ENCODE measurements at regions not wholly inside any gene's neighbourhood (a gene's known extent, or its start where the extent isn't known, plus 50 kb on each side); places are given as distances from the start of the nearest gene placed in this dataset.

- Histone ChIP-seq H3K36me3 (ENCODE audit: control insufficient read depth in 1 of 2, insufficient read depth in 2 of 2, low read length in 2 of 2) (no peaks in the 10 kb centered on the region), H3K4me3 (ENCODE audit: low read depth in 1 of 2, low read length in 2 of 2) (no peak overlapping the region), H3K9me3 (ENCODE audit: control insufficient read depth in 1 of 2, low read length in 2 of 2) (no peaks in the 10 kb centered on the region), H3K27me3 (ENCODE audit: low read depth, low read length) (no peaks in the 10 kb centered on the region), H3K4me1 (ENCODE audit: control insufficient read depth in 1 of 2, insufficient read depth in 2 of 2, low read length in 2 of 2) (no peaks in the 10 kb centered on the region), H3K27ac (ENCODE audit: low read length) (no peak overlapping the region)
Measured at GRCh38 chr2:59868981-59869380, 684.5 kb downstream of the BCL11A start.

- no peak overlapping the region for H3K27ac ChIP-seq (ENCODE audit: low read length)
Measured at GRCh38 chr2:59866436-59866835, 687.0 kb downstream of the BCL11A start.

DNA sequence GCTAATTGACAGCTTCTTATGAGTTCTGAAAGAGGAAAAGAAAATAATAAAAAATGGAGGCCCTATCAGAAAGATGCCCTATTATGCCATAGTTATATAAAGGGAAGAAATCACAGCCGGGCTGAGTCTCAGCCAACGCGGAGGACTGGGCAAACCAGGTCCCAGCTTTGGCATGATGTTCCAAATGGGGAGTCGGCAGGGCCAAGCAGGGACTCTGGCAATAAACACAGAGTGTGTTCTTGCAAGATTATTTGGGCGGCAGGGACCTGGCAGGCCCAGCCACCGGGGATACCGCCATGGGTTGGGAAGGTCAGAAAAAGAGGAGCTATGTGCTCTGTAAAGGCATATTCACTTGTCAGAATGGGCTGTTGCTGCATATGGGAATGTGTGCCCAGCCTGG, 694.9 kb downstream of the BCL11A start:
- Histone ChIP-seq H3K27ac (ENCODE audit: low read length) (no peak overlapping the region), H3K36me3 (ENCODE audit: control insufficient read depth in 1 of 2, insufficient read depth in 2 of 2, low read length in 2 of 2) (no peaks in the 10 kb centered on the region), H3K4me3 (ENCODE audit: low read depth in 1 of 2, low read length in 2 of 2) (no peak overlapping the region), H3K9me3 (ENCODE audit: control insufficient read depth in 1 of 2, low read length in 2 of 2) (peaks cover 3 to 4% of the 10 kb centered on the region in 2 donors), H3K27me3 (ENCODE audit: low read depth, low read length) (no peaks in the 10 kb centered on the region), H3K4me1 (ENCODE audit: control insufficient read depth in 1 of 2, insufficient read depth in 2 of 2, low read length in 2 of 2) (no peaks in the 10 kb centered on the region)

More at GRCh38 chr2:59866436-59866835, 687.0 kb downstream of the BCL11A start:
- Histone ChIP-seq H3K4me1 (ENCODE audit: control insufficient read depth in 1 of 2, insufficient read depth in 2 of 2, low read length in 2 of 2) (no peaks in the 10 kb centered on the region), H3K4me3 (ENCODE audit: low read depth in 1 of 2, low read length in 2 of 2) (no peak overlapping the region), H3K9me3 (ENCODE audit: control insufficient read depth in 1 of 2, low read length in 2 of 2) (no peaks in the 10 kb centered on the region), H3K27me3 (ENCODE audit: low read depth, low read length) (no peaks in the 10 kb centered on the region), H3K36me3 (ENCODE audit: control insufficient read depth in 1 of 2, insufficient read depth in 2 of 2, low read length in 2 of 2) (no peaks in the 10 kb centered on the region)

- H3K4me1 ChIP-seq (ENCODE audit: control insufficient read depth in 1 of 2, insufficient read depth in 2 of 2, low read length in 2 of 2), result no peaks in the 10 kb centered on the region
- H3K27ac ChIP-seq (ENCODE audit: low read length), result no peak overlapping the region
- no peaks in the 10 kb centered on the region for H3K36me3 ChIP-seq (ENCODE audit: control insufficient read depth in 1 of 2, insufficient read depth in 2 of 2, low read length in 2 of 2)
- no peaks in the 10 kb centered on the region for H3K27me3 ChIP-seq (ENCODE audit: low read depth, low read length)
- H3K9me3 ChIP-seq (ENCODE audit: control insufficient read depth in 1 of 2, low read length in 2 of 2), result peaks cover 3 to 4% of the 10 kb centered on the region in 2 donors
- no peak overlapping the region for H3K4me3 ChIP-seq (ENCODE audit: low read depth in 1 of 2, low read length in 2 of 2)
Measured at GRCh38 chr2:59857109-59857508, 696.3 kb downstream of the BCL11A start.

DNA sequence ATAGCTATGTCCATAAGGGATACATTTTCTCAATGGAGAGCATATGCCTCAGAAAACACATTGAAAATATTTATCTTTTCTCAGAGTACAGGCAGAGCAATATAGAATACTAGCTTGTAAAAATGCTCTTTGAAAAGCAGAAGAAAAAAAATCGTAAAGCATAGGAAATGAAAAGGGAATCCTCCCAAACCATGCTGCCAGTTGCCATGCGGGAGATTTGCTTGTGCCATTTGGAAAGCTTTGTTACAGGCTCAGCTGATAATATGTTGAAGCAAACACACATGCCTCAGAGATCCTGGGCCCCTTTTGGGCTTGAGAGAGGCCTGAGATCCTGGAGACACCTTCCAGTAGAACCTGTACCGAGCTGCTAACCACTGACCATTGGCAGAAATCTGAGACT, 697.1 kb downstream of the BCL11A start:
- Histone ChIP-seq H3K4me3 (ENCODE audit: low read depth in 1 of 2, low read length in 2 of 2) (no peak overlapping the region), H3K36me3 (ENCODE audit: control insufficient read depth in 1 of 2, insufficient read depth in 2 of 2, low read length in 2 of 2) (no peaks in the 10 kb centered on the region), H3K4me1 (ENCODE audit: control insufficient read depth in 1 of 2, insufficient read depth in 2 of 2, low read length in 2 of 2) (no peaks in the 10 kb centered on the region), H3K9me3 (ENCODE audit: control insufficient read depth in 1 of 2, low read length in 2 of 2) (peaks cover 3 to 4% of the 10 kb centered on the region in 2 donors), H3K27ac (ENCODE audit: low read length) (no peak overlapping the region), H3K27me3 (ENCODE audit: low read depth, low read length) (no peaks in the 10 kb centered on the region)

DNA sequence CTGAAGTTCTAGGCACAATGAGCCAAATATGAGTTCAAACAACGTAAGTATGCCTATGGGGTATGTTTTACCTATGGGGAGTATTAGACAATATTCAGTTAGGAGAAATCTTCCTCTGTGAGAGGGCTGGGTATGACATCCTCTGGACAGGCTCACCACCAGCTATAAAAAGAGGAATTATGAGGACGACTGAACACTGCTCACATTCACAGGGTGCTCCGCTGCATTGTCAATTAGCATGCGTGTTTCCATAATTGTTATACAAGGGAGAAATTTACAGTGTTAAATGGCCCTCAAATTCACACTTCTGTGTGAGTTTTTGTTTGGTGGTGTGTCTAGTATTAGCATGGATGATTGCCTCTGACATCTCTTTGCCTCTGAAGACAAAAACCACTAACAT, 700.4 kb downstream of the BCL11A start:
- Histone ChIP-seq H3K4me3 (ENCODE audit: low read depth in 1 of 2, low read length in 2 of 2) (no peak overlapping the region), H3K36me3 (ENCODE audit: control insufficient read depth in 1 of 2, insufficient read depth in 2 of 2, low read length in 2 of 2) (no peaks in the 10 kb centered on the region), H3K27ac (ENCODE audit: low read length) (no peak overlapping the region), H3K4me1 (ENCODE audit: control insufficient read depth in 1 of 2, insufficient read depth in 2 of 2, low read length in 2 of 2) (no peaks in the 10 kb centered on the region), H3K27me3 (ENCODE audit: low read depth, low read length) (no peaks in the 10 kb centered on the region), H3K9me3 (ENCODE audit: control insufficient read depth in 1 of 2, low read length in 2 of 2) (peaks cover 3 to 4% of the 10 kb centered on the region in 2 donors)

- Histone ChIP-seq H3K36me3 (ENCODE audit: control insufficient read depth in 1 of 2, insufficient read depth in 2 of 2, low read length in 2 of 2) (no peaks in the 10 kb centered on the region), H3K9me3 (ENCODE audit: control insufficient read depth in 1 of 2, low read length in 2 of 2) (no peaks in the 10 kb centered on the region), H3K27ac (ENCODE audit: low read length) (no peak overlapping the region), H3K4me1 (ENCODE audit: control insufficient read depth in 1 of 2, insufficient read depth in 2 of 2, low read length in 2 of 2) (no peaks in the 10 kb centered on the region), H3K27me3 (ENCODE audit: low read depth, low read length) (no peaks in the 10 kb centered on the region), H3K4me3 (ENCODE audit: low read depth in 1 of 2, low read length in 2 of 2) (no peak overlapping the region)
Measured at GRCh38 chr2:59851836-59852475, 701.5 kb downstream of the BCL11A start.

DNA sequence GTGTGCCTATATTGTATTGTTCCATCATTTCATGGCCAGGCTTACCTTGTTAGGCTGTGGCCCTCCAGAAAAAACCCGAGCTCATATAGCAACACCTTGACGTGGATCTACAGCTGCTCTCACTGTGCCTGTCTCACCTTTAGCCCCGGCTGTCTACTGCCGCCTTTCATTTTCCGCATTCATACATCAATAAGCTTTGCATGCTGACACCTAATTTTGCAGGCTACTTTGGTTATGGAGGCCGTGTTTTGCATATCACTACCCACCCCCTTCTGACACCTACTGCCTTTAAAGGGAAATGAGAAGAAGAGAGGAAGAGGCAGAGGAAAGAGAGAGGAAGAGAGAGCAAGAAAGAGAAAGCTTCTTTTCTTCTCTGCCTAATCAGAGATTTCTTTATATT, 702.9 kb downstream of the BCL11A start:
- H3K4me3 ChIP-seq (ENCODE audit: low read depth in 1 of 2, low read length in 2 of 2), result no peak overlapping the region
- H3K27me3 ChIP-seq (ENCODE audit: low read depth, low read length), result no peaks in the 10 kb centered on the region
- H3K9me3 ChIP-seq (ENCODE audit: control insufficient read depth in 1 of 2, low read length in 2 of 2), result no peaks in the 10 kb centered on the region
- no peaks in the 10 kb centered on the region for H3K4me1 ChIP-seq (ENCODE audit: control insufficient read depth in 1 of 2, insufficient read depth in 2 of 2, low read length in 2 of 2)
- H3K36me3 ChIP-seq (ENCODE audit: control insufficient read depth in 1 of 2, insufficient read depth in 2 of 2, low read length in 2 of 2), result no peaks in the 10 kb centered on the region
- H3K27ac ChIP-seq (ENCODE audit: low read length), result no peak overlapping the region

GRCh38 chr2:59833941-59834340, 719.5 kb downstream of the BCL11A start:
- Histone ChIP-seq H3K27ac (ENCODE audit: low read length) (no peak overlapping the region), H3K4me1 (ENCODE audit: control insufficient read depth in 1 of 2, insufficient read depth in 2 of 2, low read length in 2 of 2) (no peaks in the 10 kb centered on the region), H3K27me3 (ENCODE audit: low read depth, low read length) (no peaks in the 10 kb centered on the region), H3K36me3 (ENCODE audit: control insufficient read depth in 1 of 2, insufficient read depth in 2 of 2, low read length in 2 of 2) (no peaks in the 10 kb centered on the region), H3K9me3 (ENCODE audit: control insufficient read depth in 1 of 2, low read length in 2 of 2) (no peaks in the 10 kb centered on the region), H3K4me3 (ENCODE audit: low read depth in 1 of 2, low read length in 2 of 2) (no peak overlapping the region)

DNA sequence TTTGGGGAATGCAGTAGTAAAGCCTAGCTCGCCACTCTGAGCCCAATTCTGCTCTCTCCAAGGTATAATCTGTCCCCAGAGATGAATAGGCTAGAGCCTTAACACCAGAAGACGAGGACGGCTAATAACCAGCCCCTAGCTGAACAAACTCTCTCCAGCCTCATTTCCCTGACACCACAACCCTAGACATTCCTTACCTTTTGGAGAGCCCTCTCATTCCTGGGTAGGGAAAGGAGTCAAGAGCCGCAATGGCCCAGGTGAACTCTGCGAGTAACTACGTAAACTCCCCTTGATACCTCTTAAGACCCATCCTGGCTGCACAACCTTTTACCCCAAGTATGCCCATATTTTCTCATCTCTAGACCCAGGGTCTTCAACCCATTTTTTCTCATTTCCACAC, 722.9 kb downstream of the BCL11A start:
- H3K9me3 ChIP-seq (ENCODE audit: control insufficient read depth in 1 of 2, low read length in 2 of 2), result no peaks in the 10 kb centered on the region
- H3K27me3 ChIP-seq (ENCODE audit: low read depth, low read length), result no peaks in the 10 kb centered on the region
- H3K36me3 ChIP-seq (ENCODE audit: control insufficient read depth in 1 of 2, insufficient read depth in 2 of 2, low read length in 2 of 2), result no peaks in the 10 kb centered on the region
- no peaks in the 10 kb centered on the region for H3K4me1 ChIP-seq (ENCODE audit: control insufficient read depth in 1 of 2, insufficient read depth in 2 of 2, low read length in 2 of 2)
- H3K27ac ChIP-seq (ENCODE audit: low read length), result no peak overlapping the region
- H3K4me3 ChIP-seq (ENCODE audit: low read depth in 1 of 2, low read length in 2 of 2), result no peak overlapping the region

GRCh38 chr2:59827677-59828076, 725.8 kb downstream of the BCL11A start:
- no peak overlapping the region for H3K4me3 ChIP-seq (ENCODE audit: low read depth in 1 of 2, low read length in 2 of 2)
- no peak overlapping the region for H3K27ac ChIP-seq (ENCODE audit: low read length)
- H3K36me3 ChIP-seq (ENCODE audit: control insufficient read depth in 1 of 2, insufficient read depth in 2 of 2, low read length in 2 of 2), result no peaks in the 10 kb centered on the region
- H3K9me3 ChIP-seq (ENCODE audit: control insufficient read depth in 1 of 2, low read length in 2 of 2), result no peaks in the 10 kb centered on the region
- no peaks in the 10 kb centered on the region for H3K4me1 ChIP-seq (ENCODE audit: control insufficient read depth in 1 of 2, insufficient read depth in 2 of 2, low read length in 2 of 2)
- H3K27me3 ChIP-seq (ENCODE audit: low read depth, low read length), result no peaks in the 10 kb centered on the region

DNA sequence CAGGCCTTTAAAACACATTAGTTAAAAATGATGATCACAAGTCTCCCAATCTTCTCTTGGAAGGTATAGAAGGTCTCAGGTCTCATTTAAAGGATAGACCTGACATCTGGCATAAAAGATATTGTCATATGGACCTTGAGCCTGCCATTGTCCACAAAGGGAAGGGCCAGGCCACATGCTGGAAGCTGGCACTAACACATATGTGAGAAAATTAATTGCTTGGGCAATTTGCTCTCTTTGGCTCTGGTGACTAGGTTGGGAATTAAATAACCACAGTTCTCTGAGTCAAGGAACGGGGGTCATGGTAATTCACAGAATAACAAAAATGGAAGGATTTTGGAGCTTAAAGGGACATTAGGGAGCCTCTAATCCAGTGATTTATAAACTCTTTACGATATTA, 727.3 kb downstream of the BCL11A start:
- Histone ChIP-seq H3K9me3 (ENCODE audit: control insufficient read depth in 1 of 2, low read length in 2 of 2) (no peaks in the 10 kb centered on the region), H3K36me3 (ENCODE audit: control insufficient read depth in 1 of 2, insufficient read depth in 2 of 2, low read length in 2 of 2) (no peaks in the 10 kb centered on the region), H3K4me1 (ENCODE audit: control insufficient read depth in 1 of 2, insufficient read depth in 2 of 2, low read length in 2 of 2) (no peaks in the 10 kb centered on the region), H3K27ac (ENCODE audit: low read length) (no peak overlapping the region), H3K4me3 (ENCODE audit: low read depth in 1 of 2, low read length in 2 of 2) (no peak overlapping the region), H3K27me3 (ENCODE audit: low read depth, low read length) (no peaks in the 10 kb centered on the region)
